HEK293 (cell line): ENCODE measurements at regions not wholly inside any gene's neighbourhood (a gene's known extent, or its start where the extent isn't known, plus 50 kb on each side); places are given as distances from the start of the nearest gene placed in this dataset.
A peak's percentile ranks its signal among the peaks of the same experiment; 100 is the strongest.

Source experiments
- CTCF ChIA-PET: fragments of 350-600 bp; formaldehyde crosslinking; extraction: SDS; loops from one replicate; lab custom pipeline; 2021; ENCODE audit warnings: antibody characterized with exemption; lab: Yijun Ruan, JAX
- POLR2A ChIA-PET: fragments of 300-600 bp; formaldehyde crosslinking; extraction: SDS; loops from one replicate; lab custom pipeline; 2020; ENCODE audit warnings: antibody characterized with exemption, inconsistent platforms; lab: Yijun Ruan, JAX
- H3K27ac ChIP-seq: fragments of 200-500 bp; sonication (Bioruptor generic); 2 replicates; pipeline ENCODE4 v1.5.1; 2014; ENCODE audit warnings: low read depth, low read length, control low read depth, inconsistent platforms; ENCODE audit errors: extremely low read depth
- H3K36me3 ChIP-seq, 2 experiments: fragments of 200-500 bp in 1 of 2; sonication (Bioruptor generic) in 1 of 2; 1 replicate in 1 of 2; 2 replicates in 1 of 2; pipeline ENCODE4 v1.5.1; 2014 to 2017; ENCODE audit warnings: inconsistent platforms in 2 of 2, low read length in 2 of 2; ENCODE audit not compliant: control insufficient read depth in 2 of 2, insufficient read depth in 1 of 2
- H3K4me1 ChIP-seq: fragments of 200-500 bp; sonication (Bioruptor generic); 2 replicates; pipeline ENCODE4 v1.5.1; 2014; ENCODE audit warnings: mild to moderate bottlenecking, low read length, inconsistent platforms; ENCODE audit not compliant: control insufficient read depth, insufficient read depth
- H3K4me3 ChIP-seq: 2 replicates; pipeline ENCODE4 v1.5.1; 2011; ENCODE audit warnings: low read depth, mild to moderate bottlenecking, control low read depth, low read length, moderate library complexity
- H3K9me3 ChIP-seq: fragments of 200-500 bp; sonication (Bioruptor generic); 2 replicates; pipeline ENCODE4 v1.5.1; 2014; ENCODE audit warnings: low read depth, low read length, inconsistent platforms; ENCODE audit not compliant: control insufficient read depth, insufficient read depth
- GLI4 ChIP-seq: fragments of 450-650 bp; formaldehyde crosslinking; IDR thresholded peaks from 2 replicates; pipeline ENCODE4 v1.5.1; 2016; ENCODE audit warnings: missing biosample characterization, missing genetic modification characterization
- KLF10 ChIP-seq: fragments of 450-650 bp; IDR thresholded peaks from 2 replicates; pipeline ENCODE4 v1.5.1; 2018; ENCODE audit warnings: missing biosample characterization, mild to moderate bottlenecking, missing genetic modification characterization
- SP7 ChIP-seq: fragments of 450-650 bp; formaldehyde crosslinking; IDR thresholded peaks from 2 replicates; pipeline ENCODE4 v1.5.1; 2016; ENCODE audit warnings: missing biosample characterization, missing genetic modification characterization
- WT1 ChIP-seq: fragments of 450-650 bp; formaldehyde crosslinking; IDR thresholded peaks from 2 replicates; pipeline ENCODE4 v1.5.1; 2016; ENCODE audit warnings: missing biosample characterization, missing genetic modification characterization
- ZBTB1 ChIP-seq: fragments of 450-650 bp; formaldehyde crosslinking; IDR thresholded peaks from 2 replicates; pipeline ENCODE4 v1.5.1; 2016; ENCODE audit warnings: missing biosample characterization, missing genetic modification characterization
- ZFP3 ChIP-seq: fragments of 450-650 bp; formaldehyde crosslinking; IDR thresholded peaks from 2 replicates; pipeline ENCODE4 v1.5.1; 2016; ENCODE audit warnings: low read depth, missing biosample characterization, missing genetic modification characterization
- ZFP41 ChIP-seq: fragments of 450-650 bp; formaldehyde crosslinking; IDR thresholded peaks from 2 replicates; pipeline ENCODE4 v1.5.1; 2016; ENCODE audit warnings: missing biosample characterization, missing genetic modification characterization, borderline replicate concordance
- ZIC2 ChIP-seq: fragments of 450-650 bp; formaldehyde crosslinking; IDR thresholded peaks from 2 replicates; pipeline ENCODE4 v1.5.1; 2016; ENCODE audit warnings: missing biosample characterization, missing genetic modification characterization
- ZNF114 ChIP-seq: fragments of 450-650 bp; formaldehyde crosslinking; IDR thresholded peaks from 2 replicates; pipeline ENCODE4 v1.5.0; 2017; ENCODE audit warnings: missing biosample characterization, missing genetic modification characterization
- ZNF140 ChIP-seq: fragments of 450-650 bp; formaldehyde crosslinking; IDR thresholded peaks from 2 replicates; pipeline ENCODE4 v1.5.1; 2016; ENCODE audit warnings: missing biosample characterization, missing genetic modification characterization
- ZNF155 ChIP-seq: fragments of 450-650 bp; formaldehyde crosslinking; IDR thresholded peaks from 2 replicates; pipeline ENCODE4 v1.5.1; 2016; ENCODE audit warnings: missing biosample characterization, missing genetic modification characterization
- ZNF174 ChIP-seq: fragments of 450-650 bp; formaldehyde crosslinking; IDR thresholded peaks from 2 replicates; pipeline ENCODE4 v1.5.0; 2017; ENCODE audit warnings: missing biosample characterization, mild to moderate bottlenecking, missing genetic modification characterization
- ZNF184 ChIP-seq: fragments of 450-650 bp; IDR thresholded peaks from 2 replicates; pipeline ENCODE4 v1.5.1; 2018; ENCODE audit warnings: missing biosample characterization, mild to moderate bottlenecking, missing genetic modification characterization
- ZNF202 ChIP-seq: fragments of 450-650 bp; formaldehyde crosslinking; IDR thresholded peaks from 2 replicates; pipeline ENCODE4 v1.5.1; 2016; ENCODE audit warnings: missing biosample characterization, missing genetic modification characterization, borderline replicate concordance
- ZNF239 ChIP-seq: fragments of 450-650 bp; formaldehyde crosslinking; IDR thresholded peaks from 2 replicates; pipeline ENCODE4 v1.5.1; 2016; ENCODE audit warnings: missing biosample characterization, missing genetic modification characterization
- ZNF274 ChIP-seq, 2 experiments: fragments of 200-500 bp in 1 of 2; fragments of 450-650 bp in 1 of 2; sonication (Bioruptor generic) in 1 of 2; formaldehyde crosslinking in 1 of 2; IDR thresholded peaks; 2 replicates each; pipeline versions ENCODE4 v1.5.1 to v1.6.1; 2014 to 2016; ENCODE audit warnings: borderline replicate concordance in 1 of 2, inconsistent platforms in 1 of 2, low read length in 1 of 2, missing biosample characterization in 1 of 2, missing genetic modification characterization in 1 of 2
- ZNF394 ChIP-seq: fragments of 450-650 bp; formaldehyde crosslinking; IDR thresholded peaks from 2 replicates; pipeline ENCODE4 v1.5.1; 2016; ENCODE audit warnings: missing biosample characterization, missing genetic modification characterization, mild to moderate bottlenecking, moderate library complexity, borderline replicate concordance
- ZNF473 ChIP-seq: fragments of 450-650 bp; formaldehyde crosslinking; IDR thresholded peaks from 2 replicates; pipeline ENCODE4 v1.5.1; 2017; ENCODE audit warnings: missing biosample characterization, missing genetic modification characterization
- ZNF561 ChIP-seq: fragments of 450-650 bp; IDR thresholded peaks from 2 replicates; pipeline ENCODE4 v1.5.1; 2018; ENCODE audit warnings: missing biosample characterization, missing genetic modification characterization, borderline replicate concordance
- ZNF585B ChIP-seq: fragments of 450-650 bp; formaldehyde crosslinking; IDR thresholded peaks from 2 replicates; pipeline ENCODE4 v1.5.1; 2016; ENCODE audit warnings: missing biosample characterization, missing genetic modification characterization
- ZNF658 ChIP-seq: fragments of 450-650 bp; formaldehyde crosslinking; IDR thresholded peaks from 2 replicates; pipeline ENCODE4; 2016; ENCODE audit warnings: missing biosample characterization, missing genetic modification characterization
- ZNF768 ChIP-seq: fragments of 450-650 bp; formaldehyde crosslinking; IDR thresholded peaks from 2 replicates; pipeline ENCODE4 v1.5.1; 2018; ENCODE audit warnings: missing biosample characterization, mild to moderate bottlenecking, missing genetic modification characterization
- ZNF776 ChIP-seq: fragments of 450-650 bp; formaldehyde crosslinking; IDR thresholded peaks from 2 replicates; pipeline ENCODE4 v1.5.0; 2017; ENCODE audit warnings: missing biosample characterization, missing genetic modification characterization, borderline replicate concordance
- TF ChIP-seq, protein P1 (sequence below): fragments of 450-650 bp; formaldehyde crosslinking; IDR thresholded peaks from 2 replicates; pipeline ENCODE4 v1.5.1; 2017; ENCODE audit warnings: missing biosample characterization, missing genetic modification characterization
- TF ChIP-seq, protein P2 (sequence below): fragments of 450-650 bp; IDR thresholded peaks from 2 replicates; pipeline ENCODE4 v1.5.1; 2018; ENCODE audit warnings: missing biosample characterization, missing genetic modification characterization
- TF ChIP-seq, protein P3 (sequence below): fragments of 450-650 bp; formaldehyde crosslinking; IDR thresholded peaks from 2 replicates; pipeline ENCODE4; 2016; ENCODE audit warnings: missing biosample characterization, missing genetic modification characterization
- TF ChIP-seq, protein P4 (sequence below): fragments of 450-650 bp; formaldehyde crosslinking; IDR thresholded peaks from 2 replicates; pipeline ENCODE4 v1.5.1; 2016; ENCODE audit warnings: missing biosample characterization, missing genetic modification characterization
- TF ChIP-seq, protein P5 (sequence below): fragments of 450-650 bp; IDR thresholded peaks from 2 replicates; pipeline ENCODE4 v1.5.1; 2018; ENCODE audit warnings: missing biosample characterization, mild to moderate bottlenecking, missing genetic modification characterization

DNA sequence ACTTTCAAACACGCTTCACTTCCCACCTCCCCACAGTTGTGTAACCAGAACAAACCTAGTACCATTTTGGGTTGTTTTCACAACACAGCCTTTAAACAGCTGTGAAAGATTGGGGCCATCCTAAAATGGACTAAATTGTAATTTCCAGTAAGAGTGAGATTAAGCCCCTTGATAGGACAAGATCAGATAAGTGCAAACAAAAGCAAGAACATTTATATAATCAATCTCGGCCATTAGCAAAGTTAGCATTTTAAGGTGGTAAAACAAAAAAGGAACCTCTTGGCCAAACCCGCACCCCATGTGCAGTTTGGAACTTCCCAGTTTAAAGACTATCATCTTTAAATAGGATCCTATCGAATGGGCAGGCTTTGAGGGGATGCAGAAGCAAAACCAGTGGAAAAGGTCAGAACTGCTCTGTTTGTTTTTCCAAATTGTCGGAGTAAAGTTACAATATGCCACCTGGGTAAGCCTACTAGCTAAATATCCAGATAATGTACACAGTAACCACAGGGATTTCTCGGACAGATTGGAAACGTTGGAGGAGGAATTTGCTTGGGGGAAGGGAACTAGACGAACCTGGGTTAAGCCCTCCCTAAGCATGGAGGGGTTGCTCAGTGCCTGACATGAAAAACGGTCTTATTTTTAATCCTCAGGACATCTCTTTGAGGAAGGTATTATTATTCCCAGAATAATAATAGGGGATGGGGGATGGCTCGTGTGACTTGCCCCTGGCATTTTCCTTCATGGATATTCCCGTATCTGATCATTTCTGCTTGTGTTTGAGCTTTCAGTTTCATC is 159.8 kb upstream of the SALL4 start:
- POLR2A ChIA-PET: no interaction called here
- Histone ChIP-seq H3K36me3 (no peaks in the 10 kb centered on the region), H3K4me3 (no peak overlapping the region), H3K27ac (0 out of 2 replicates have a peak overlapping the region, but pooled peaks have one; percentile 27), H3K4me1 (peaks cover 32% of the 10 kb centered on the region), H3K9me3 (no peaks in the 10 kb centered on the region)
- CTCF ChIA-PET: interaction anchor here (0.6 kb wide), 1 partner anchor 16 kb away, joined by 4 read pairs; no protein-coding TSS in a partner anchor
- TF ChIP-seq ZNF140 (tag by site-specific recombination) (no peak), ZNF585B (tag by site-specific recombination) (no peak), ZNF658 (tag by site-specific recombination) (no peak), ZFP3 (tag by site-specific recombination) (no peak), ZNF239 (tag by site-specific recombination) (no peak), ZNF768 (tag by site-specific recombination) (no peak), ZNF114 (tag by site-specific recombination) (no peak), ZNF202 (tag by site-specific recombination) (no peak), ZNF394 (tag by site-specific recombination) (no peak), KLF10 (tag by site-specific recombination) (no peak), ZFP41 (tag by site-specific recombination) (no peak), ZNF776 (tag by site-specific recombination) (no peak), ZIC2 (tag by site-specific recombination) (no peak), ZNF174 (tag by site-specific recombination) (no peak), ZNF561 (tag by site-specific recombination) (peak; percentile 60; the same call in 1 of the 2 replicates), WT1 (tag by site-specific recombination) (peak; percentile 24; the same call in 1 of the 2 replicates), ZNF473 (tag by site-specific recombination) (no peak), ZBTB1 (tag by site-specific recombination) (no peak), GLI4 (tag by site-specific recombination) (no peak), ZNF155 (no peak), ZNF184 (tag by site-specific recombination) (no peak), ZNF274 (IDR thresholded peaks at IDR 0.05; ENCODE audit: low read length) (no peak), ZNF274 (tag by site-specific recombination; IDR thresholded peaks at IDR 0.05; ENCODE audit: borderline replicate concordance) (no peak), SP7 (tag by site-specific recombination) (peak; percentile 64)
- TF ChIP-seq, protein P1, sequence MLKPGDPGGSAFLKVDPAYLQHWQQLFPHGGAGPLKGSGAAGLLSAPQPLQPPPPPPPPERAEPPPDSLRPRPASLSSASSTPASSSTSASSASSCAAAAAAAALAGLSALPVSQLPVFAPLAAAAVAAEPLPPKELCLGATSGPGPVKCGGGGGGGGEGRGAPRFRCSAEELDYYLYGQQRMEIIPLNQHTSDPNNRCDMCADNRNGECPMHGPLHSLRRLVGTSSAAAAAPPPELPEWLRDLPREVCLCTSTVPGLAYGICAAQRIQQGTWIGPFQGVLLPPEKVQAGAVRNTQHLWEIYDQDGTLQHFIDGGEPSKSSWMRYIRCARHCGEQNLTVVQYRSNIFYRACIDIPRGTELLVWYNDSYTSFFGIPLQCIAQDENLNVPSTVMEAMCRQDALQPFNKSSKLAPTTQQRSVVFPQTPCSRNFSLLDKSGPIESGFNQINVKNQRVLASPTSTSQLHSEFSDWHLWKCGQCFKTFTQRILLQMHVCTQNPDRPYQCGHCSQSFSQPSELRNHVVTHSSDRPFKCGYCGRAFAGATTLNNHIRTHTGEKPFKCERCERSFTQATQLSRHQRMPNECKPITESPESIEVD (tag by site-specific recombination): peak; percentile 16
- TF ChIP-seq, protein P2, sequence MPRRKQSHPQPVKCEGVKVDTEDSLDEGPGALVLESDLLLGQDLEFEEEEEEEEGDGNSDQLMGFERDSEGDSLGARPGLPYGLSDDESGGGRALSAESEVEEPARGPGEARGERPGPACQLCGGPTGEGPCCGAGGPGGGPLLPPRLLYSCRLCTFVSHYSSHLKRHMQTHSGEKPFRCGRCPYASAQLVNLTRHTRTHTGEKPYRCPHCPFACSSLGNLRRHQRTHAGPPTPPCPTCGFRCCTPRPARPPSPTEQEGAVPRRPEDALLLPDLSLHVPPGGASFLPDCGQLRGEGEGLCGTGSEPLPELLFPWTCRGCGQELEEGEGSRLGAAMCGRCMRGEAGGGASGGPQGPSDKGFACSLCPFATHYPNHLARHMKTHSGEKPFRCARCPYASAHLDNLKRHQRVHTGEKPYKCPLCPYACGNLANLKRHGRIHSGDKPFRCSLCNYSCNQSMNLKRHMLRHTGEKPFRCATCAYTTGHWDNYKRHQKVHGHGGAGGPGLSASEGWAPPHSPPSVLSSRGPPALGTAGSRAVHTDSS: no peak
- TF ChIP-seq, protein P3, sequence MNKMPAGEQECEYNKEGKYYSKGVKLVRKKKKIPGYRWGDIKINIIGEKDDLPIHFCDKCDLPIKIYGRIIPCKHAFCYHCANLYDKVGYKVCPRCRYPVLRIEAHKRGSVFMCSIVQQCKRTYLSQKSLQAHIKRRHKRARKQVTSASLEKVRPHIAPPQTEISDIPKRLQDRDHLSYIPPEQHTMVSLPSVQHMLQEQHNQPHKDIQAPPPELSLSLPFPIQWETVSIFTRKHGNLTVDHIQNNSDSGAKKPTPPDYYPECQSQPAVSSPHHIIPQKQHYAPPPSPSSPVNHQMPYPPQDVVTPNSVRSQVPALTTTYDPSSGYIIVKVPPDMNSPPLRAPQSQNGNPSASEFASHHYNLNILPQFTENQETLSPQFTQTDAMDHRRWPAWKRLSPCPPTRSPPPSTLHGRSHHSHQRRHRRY: no peak
- TF ChIP-seq, protein P4, sequence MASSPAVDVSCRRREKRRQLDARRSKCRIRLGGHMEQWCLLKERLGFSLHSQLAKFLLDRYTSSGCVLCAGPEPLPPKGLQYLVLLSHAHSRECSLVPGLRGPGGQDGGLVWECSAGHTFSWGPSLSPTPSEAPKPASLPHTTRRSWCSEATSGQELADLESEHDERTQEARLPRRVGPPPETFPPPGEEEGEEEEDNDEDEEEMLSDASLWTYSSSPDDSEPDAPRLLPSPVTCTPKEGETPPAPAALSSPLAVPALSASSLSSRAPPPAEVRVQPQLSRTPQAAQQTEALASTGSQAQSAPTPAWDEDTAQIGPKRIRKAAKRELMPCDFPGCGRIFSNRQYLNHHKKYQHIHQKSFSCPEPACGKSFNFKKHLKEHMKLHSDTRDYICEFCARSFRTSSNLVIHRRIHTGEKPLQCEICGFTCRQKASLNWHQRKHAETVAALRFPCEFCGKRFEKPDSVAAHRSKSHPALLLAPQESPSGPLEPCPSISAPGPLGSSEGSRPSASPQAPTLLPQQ: 0 out of 2 replicates have a peak, but pooled peaks have one; percentile 12
- TF ChIP-seq, protein P5, sequence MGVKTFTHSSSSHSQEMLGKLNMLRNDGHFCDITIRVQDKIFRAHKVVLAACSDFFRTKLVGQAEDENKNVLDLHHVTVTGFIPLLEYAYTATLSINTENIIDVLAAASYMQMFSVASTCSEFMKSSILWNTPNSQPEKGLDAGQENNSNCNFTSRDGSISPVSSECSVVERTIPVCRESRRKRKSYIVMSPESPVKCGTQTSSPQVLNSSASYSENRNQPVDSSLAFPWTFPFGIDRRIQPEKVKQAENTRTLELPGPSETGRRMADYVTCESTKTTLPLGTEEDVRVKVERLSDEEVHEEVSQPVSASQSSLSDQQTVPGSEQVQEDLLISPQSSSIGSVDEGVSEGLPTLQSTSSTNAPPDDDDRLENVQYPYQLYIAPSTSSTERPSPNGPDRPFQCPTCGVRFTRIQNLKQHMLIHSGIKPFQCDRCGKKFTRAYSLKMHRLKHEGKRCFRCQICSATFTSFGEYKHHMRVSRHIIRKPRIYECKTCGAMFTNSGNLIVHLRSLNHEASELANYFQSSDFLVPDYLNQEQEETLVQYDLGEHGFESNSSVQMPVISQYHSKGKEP: no peak
